ENCODE measurements at regions not wholly inside any gene's neighbourhood (a gene's known extent, or its start where the extent isn't known, plus 50 kb on each side); places are given as distances from the start of the nearest gene placed in this dataset.

DNA sequence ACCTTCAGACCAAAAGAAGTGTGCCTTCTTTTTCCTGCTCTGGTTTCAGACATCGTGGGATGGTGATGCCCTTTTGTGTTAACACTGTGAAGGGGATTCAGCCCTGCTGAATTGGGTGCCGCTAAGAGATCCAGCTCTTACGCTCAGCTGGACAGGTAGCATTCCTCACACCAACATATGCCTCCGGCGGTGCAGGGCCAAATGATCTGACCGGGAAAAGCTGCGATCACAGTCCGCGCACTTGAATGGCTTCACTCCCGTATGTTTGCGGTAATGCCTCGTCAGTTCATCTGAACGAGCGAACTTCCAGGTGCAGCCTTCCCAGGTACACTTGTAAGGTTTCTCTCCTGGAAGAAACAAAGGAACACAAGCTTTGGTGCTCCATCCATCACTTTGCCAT, 438.9 kb downstream of the KLF12 start:
- no peak for DNase-seq

DNA sequence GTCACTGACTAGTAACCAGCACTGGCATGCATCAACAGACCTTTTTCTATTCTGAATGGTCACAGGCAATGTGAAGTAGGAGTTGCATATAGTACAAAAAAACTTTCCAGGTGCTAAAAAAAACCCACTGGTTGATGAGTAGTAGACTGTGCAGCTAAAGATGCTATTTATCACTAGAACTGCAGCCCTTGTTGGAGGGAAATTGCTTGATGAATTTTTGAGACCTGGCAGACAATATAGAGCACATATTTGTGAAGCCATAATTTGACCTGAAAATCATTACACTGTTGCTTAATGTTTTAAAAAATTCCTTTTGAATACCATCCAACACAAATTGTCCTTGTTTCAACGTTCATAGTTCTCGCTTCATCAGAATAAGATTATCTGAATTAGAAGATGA, 441.0 kb downstream of the KLF12 start:
- no peak for DNase-seq

DNA sequence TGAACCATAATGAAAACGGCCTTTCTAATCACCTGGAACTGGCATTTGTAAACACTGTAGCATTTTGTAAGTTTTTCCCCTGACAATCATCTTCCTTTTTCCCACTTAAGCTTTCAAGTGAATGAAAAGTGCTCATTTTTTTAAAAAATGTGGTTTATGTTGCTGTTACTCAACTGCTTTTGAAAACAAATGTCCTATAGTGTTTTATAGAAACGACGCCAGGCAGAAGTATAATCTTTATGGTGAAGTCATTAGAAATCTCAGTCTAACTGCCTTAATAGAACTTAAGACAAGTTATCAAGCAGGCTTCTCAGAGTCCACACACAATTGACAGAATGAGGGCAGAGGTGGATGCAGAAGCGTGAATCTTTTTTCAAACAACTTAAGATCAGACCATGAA, 442.3 kb downstream of the KLF12 start:
- no peak for DNase-seq

DNA sequence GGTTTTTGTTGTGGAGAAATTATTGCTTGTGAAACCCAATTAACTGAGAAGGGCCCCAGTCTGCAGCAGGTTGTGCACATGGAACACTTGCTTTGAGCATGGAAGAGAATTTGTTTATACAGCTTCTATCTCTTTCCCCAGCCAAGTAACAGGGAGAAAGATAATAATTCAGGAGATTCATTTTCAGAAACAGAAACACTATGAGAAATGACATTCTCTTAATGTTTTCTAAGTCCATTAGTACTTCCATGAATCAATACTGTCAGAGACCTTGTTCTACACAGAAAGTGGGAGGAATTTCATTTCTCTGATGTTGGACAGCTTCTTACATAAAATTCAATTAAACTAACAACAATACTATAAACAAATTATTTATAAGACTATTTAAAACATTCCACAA, 446.3 kb downstream of the KLF12 start:
- DNase-seq = no peak

DNA sequence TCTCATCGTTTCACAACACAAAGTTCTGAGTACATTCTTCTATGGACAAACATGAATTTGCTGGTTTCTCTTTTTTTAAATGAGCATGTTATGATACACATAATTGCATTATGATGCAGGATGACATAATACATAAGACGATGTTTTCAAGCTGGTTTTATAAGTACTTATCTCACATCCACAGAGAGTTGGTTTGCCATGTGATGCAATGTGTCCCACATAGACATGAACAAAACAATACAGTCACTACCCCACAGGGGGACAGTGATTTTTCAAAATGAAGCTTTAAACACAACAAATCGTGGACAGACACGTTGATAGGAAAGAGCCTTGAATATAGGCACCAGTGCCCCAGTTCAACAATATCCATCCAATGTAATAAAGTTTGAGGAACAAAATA, 447.1 kb downstream of the KLF12 start:
- no peak for DNase-seq

DNA sequence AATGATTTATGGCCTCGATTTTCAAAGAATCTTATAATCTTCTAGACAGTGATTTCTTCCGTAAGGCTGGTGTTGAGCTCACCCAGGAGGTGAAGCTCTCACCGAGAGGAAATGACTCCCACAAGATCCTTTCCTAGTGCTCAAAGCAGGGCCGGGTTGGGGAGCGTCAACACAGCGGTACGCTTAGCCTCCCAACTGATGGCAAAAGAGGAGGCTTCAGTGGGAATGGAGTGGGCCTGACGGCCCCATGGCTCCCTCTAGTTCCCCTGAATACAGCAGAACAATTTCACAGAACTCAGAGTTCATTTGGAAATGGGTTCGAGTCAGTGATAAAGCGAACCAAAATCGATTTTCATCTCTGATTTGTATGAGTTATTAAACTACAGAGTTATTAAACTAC, 449.5 kb downstream of the KLF12 start:
- DNase-seq = no peak

DNA sequence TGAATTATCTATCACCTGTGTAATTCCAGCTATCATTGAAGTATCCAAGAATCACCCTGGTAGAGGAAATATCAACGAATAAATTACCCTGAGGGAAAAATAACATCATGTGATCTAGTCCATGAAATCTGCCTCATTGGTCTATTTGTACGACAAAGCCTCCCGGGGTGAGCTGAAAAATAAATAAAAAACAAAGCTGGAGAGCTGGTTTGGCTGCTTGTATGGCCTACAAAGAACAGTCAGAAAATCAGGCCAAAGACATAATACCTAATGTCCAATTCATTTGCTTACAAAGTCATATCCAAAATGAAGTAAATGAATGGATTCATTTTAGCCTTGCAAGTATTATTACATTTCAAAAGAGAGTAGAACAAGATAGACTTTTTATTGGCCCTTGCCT, 449.9 kb downstream of the KLF12 start:
- DNase-seq = no peak

DNA sequence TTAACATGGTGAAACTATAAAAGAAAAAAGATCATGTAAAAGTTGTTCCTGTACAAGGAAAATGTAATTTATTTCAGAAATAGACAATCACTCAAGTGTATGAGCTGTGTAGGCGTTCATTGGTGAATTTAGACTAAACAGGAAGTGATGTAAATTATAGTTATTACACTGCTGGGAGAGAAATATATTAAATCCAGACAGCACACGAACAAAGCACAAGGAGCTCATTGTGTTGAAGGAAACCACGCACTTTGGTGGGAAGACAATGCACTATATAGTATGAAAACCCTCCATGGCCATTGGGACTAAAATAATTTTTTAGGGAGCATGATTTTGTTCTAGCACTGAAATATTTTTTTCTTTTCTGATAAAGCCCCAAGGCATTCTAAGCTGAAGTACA, 450.5 kb downstream of the KLF12 start:
- DNase-seq = no peak

DNA sequence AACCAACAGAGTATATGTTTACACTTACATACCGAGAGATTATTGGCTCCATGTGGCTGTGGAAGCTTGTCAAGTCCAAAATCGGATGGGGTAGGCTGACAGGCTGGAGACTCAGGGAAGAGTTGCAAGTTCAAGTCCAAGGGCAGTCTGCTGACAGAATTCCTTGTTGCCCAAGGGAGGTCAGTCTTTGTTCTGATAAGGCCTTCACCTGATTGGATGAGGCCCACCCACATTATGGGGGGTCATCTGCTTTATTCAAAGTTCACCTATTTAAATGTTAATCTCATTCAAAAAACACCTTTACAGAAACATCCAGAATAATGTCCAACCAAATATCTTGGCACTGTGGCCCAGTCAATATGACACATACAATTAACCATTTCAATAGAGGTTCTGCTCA, 452.4 kb downstream of the KLF12 start:
- no peak for DNase-seq

DNA sequence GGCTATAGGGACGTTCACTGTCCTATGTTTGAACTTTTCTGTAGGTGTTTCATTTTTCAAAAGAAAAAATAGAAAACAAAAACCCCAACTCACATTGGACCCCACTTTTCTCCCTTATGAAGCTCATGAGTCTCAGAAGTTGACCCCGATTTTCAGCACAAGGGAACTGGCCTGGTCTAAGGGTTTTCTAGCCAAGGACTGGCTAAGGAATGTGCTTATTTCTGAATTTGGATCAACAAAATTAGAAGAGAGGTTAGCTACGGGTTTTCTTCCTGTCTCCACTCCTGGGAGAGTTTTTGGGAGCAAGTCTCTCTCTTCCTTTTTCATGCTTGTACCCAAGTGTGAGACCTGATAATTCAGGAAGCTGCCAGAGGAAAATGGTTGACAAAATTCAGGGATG, 453.2 kb downstream of the KLF12 start:
- no peak for DNase-seq

DNA sequence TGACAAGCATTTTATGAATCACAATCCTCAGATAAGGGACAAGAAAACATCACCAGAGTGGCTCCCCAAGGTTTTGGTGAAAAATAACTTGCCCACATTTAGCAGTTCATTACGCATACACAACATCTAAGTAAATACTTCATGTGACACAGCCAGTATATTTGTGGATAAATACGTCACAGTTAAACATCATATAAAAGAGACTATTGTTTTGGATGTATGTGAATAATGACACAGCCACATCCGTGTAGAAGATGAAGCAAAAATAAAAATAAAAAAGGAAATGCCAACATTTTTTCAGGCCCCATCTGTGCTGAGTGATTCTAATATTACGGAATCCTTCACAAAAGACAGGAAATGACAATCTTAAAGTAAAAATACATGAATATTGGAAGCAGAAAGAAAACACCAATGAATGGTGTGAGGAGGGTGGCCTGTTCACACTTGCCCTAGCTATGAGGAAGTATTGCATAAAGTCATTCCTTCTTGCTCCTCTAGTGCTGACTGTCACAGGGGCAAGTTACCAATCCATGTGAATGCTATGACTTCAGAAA, 457.1 kb downstream of the KLF12 start:
- DNase-seq = no peak

DNA sequence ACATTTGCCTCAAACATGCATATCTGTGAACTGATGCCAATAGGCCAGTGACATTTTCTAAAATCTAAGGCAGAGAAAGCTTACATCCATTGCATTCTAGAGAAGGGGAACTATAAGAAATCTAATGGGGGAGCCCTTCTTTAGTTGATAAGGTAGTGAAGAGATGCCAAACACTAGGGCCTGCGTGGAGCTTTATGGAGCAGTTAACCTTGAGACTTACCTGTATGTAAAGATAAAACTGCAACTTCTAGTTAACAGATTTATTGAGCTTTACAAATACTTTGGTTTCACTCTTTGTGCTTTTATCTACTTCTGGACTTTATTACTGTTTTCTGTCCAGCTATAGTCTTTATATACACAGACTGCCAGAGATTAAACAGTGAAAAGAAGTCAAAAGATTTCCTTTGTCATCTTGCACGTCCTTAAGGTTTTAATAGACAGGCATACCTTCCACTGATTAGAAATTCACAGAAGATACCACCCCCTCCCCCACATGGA, 457.6 kb downstream of the KLF12 start:
- no peak for DNase-seq

DNA sequence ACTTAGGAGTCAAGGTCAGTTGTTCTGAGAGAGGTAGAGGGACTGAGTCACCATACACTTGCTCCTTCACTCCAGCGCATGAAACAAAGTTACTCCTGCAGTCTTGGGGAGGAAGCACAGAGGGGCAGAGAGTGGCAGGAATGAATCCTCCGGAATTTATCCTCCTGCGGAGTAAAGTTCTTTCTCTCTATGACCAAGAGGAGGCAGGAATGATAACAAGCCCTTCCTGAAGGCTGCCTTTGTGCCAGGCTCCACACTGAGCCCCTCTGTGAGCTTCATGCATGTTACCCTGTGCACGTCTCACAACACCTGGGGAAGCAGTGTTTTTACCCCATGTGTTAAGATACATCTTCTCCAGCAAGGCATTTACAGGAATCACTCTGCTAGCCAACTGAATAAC, 458.4 kb downstream of the KLF12 start:
- DNase-seq = no peak

DNA sequence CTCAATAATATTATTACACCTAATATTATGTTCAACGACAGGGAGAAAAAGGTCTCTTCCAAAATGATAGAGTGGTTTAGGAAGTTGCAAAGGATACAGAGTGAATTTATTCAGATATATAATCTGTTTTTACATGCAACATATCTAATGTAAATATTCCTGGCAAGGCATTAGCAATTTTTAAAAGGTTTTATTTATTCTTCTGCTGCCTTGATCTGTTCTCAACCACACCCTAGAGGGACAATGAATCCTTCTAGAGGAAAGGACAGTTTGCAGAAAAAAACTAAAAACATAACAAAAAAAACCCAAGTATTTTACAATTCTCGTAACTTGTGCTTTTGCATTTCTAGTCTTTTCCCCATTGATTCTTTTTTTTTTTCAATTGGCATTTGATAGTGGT, 459.6 kb downstream of the KLF12 start:
- DNase-seq = no peak

DNA sequence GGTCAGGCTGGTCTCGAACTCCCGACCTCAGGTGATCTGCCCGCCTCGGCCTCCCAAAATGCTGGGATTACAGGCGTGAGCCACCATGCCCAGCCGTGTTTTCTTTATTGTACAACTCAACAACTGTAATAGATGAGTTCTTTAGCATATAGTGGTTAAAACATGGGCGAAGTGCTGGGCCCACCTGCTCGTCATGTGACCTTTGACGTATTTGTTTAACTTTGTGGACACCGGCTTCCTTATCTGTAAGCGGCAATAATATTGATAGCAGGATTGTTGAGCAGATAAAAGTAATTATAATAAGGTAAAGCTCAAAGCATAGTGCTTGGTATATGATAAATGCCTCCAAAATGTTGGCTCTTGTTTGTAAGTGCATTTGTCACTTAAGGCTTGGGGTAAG, 460.3 kb downstream of the KLF12 start:
- no peak for DNase-seq

DNA sequence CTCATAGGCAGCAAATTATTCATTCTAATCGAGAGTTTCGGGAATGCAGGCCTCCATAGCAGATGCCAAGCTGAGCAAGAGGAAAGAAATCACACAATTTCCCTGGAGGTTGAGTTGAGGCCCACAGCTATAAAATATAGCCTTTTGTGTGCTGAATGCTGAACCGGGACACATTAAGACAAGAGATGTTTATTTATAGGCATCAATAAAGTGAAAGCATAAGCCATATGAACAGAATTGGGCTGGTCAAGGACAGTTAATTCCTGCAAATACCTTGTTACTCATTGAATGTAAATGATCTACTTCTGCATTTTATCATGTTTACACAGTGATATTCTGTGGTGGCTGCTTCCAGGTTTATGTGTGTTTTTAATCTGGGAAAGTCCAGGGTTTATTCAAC, 461.7 kb downstream of the KLF12 start:
- DNase-seq = no peak

DNA sequence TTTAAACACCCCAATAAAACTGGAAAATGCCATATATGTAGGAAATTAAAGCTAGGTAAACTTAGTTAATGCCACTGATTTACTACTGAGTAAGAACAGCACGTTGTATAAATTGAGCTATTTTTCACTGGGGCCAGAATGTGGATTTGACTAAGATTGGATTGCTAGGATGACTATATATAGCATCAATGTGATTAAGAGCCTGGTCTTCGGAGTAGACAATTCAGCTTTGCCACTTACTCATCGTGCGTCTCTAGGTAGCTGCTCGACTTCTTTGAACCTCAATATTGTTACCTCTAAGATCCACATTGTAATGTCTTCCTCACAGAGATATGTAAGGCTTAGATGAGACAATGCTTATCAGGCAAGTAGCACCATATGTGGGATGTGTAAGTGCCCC, 462.5 kb downstream of the KLF12 start:
- DNase-seq = no peak

DNA sequence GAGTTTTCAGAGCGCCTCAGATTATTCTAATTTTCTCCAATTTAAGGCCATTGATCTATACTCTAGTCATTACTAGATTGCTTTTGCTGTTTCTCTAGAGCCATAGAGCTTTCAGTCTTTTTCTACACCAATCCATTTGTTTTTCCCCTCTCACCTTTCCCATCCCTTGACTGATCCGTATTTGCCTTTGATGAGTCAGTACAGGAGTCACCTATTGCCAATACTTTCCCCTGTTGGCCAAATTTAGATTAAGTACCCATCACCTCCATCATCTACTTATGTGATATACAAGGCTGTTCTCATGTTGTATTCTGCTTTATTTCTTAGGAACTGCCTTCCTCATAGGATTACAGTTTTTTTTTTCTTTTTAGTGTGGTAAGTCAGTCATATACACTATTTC, 463.2 kb downstream of the KLF12 start:
- DNase-seq = no peak

DNA sequence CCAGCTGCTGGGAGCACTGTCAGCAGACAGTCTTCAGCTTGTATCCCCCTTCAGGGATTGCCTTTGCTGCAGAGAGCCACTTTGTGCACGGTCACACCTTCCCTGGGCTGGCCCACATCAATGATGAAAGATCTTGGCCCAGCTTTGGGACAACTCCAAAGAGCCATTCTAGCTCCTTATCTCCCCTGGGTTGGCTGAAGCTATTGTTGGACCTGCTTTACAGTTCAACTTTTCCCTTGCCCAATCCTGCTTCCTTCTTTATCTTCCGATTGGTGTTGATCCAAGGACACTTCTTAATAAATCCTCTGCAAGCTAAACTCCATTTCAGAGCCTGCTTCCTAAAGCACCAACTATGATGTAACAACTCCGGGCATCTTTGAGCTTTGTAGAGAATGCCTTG, 466.4 kb downstream of the KLF12 start:
- DNase-seq = no peak

DNA sequence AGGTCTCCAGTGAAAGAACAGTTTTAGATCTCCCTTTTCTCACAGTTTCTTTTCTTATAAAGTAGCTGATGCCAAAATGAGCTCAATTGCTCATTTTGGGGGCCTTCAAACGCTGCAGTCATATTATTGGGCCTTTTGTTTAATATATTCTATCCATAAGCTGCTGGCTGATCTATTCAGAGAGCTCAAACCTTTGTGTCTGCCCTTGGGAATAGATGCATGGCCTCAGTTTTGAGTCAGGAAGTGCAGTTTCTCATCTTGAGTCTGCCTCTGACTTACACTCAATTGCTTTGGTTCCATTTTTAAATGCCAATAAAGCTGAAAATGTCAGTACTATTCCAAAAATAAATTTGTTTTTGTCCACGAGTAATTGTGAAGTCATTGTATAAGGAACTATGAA, 468.9 kb downstream of the KLF12 start:
- DNase-seq = no peak

DNA sequence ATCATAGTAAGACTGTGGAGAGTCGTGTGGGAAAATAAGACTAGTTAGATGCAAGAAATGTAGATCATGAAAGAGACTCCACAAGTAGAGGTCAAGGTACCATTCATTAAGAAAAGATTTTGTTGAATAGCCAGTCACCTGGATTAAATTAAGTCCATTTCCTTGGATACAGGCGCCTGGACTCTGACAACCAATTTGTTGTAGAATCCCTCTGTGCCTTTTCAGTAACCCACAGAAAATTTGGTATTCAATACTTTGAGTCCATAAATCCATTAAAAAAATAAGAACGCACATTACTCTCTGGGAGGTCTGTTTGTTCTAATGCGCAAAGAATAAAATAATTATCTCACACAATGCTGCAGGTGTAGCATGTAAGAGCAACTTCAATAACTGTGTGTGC, 469.4 kb downstream of the KLF12 start:
- DNase-seq = no peak

DNA sequence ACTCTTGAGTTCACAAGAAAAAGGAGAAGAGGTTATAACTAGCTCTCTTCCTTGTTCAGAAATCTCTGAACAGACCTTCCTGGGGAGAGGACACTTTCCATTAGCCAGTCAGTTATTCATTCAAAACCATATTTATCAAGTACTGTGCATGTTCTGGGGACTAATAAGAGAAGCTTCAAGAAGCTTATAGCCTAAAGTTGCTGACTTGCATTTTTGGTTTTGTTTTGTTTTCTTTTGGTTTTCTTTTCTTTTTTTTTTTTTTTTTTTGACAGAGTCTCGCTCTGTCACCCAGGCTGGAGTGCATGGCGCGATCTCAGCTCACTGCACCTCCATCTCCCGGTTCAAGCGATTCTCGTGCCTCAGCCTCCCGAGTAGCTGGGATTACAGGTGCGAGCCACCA, 471.4 kb downstream of the KLF12 start:
- no peak for DNase-seq

DNA sequence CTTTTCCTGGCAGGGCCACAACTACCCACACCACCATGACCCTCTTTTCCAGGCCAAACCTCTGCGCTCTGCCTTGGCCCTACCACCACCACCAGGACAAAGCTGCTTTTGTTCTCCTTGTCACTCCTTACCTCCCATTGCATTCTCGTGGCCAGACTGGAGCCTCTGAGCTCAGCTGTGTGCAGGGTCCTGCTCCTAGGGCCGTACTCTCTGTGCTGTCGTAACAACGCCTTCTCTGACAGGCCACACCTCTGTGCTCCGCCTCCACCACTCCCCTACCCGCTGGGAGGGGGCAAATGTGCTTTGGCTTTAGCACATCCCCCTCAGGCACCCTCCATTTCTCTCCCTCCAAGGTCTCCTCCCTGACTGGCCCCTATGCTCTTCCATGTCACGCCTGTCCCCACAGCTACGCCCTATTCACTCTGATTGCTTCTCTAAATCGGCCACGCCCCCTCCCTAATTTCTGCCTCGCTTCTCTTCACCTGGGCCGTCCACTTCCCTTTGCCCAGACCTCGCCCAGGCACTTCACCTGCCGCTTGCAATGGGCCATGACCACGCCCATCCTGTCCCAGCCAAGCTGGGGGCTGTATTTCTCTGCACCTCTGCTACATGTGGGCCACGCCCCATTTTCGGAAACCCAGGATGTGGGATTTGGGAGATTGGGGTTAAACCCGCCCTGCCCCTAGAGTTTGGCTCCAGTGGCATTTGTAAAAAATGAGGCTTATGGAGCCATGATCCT, 472.3 kb downstream of the KLF12 start:
- no peak for DNase-seq

DNA sequence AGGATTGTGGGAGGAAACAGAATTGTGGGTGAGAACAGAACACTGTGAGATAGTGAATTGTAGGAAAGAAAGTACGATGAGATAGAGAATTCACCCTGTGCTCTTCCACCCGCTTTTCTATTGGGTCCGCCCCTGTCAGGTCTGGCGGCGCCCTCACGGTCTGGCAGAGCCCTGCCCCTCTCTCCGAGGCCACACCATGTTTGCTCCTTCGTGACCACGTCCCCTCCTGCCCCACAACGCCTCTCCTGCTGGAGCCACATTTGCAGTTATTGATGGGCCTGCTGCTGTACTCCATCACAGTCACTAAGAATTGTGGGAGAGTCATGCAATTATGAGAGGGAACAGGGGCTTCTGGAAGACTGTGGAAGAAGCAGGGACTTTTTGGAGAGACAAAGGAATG, 473.1 kb downstream of the KLF12 start:
- no peak for DNase-seq

DNA sequence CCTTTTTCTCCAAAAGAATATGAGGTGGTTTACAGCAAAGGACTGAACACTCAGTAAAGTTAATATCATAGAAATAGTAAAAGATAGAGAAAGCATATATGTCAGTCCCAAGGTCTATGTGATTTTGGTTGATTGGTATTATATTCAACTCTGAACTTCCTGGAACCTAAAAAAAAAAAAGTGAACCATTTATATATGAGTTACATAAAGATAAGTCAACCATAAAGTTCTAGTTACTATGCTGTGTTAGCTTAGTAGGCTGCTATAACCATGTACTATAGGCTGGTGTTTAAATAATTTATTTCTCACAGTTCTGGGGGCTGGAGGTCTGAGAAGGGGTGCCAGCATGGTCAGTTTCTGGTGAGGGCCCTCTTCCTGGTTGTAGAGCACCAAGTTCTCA, 475.6 kb downstream of the KLF12 start:
- no peak for DNase-seq
